GM12873 (cell line): ENCODE measurements at regions not wholly inside any gene's neighbourhood (a gene's known extent, or its start where the extent isn't known, plus 50 kb on each side); places are given as distances from the start of the nearest gene placed in this dataset.

ENCODE experiments used
- CTCF ChIP-seq: IDR thresholded peaks from 2 replicates; pipeline ENCODE4 v1.5.1; 2012; ENCODE audit warnings: low read depth, mild to moderate bottlenecking, moderate library complexity, low read length, control low read depth; ENCODE audit not compliant: insufficient read depth; ENCODE audit errors: missing control alignments

GRCh38 chr12:17076811-17077210 is 470.8 kb upstream of the LMO3 start:
- TF ChIP-seq CTCF: no peak

GRCh38 chr12:17076028-17076744 is 470.2 kb upstream of the LMO3 start:
- no peak for TF ChIP-seq CTCF

- TF ChIP-seq CTCF: no peak
Measured at GRCh38 chr12:17064834-17065233, 458.9 kb upstream of the LMO3 start.

- no peak for TF ChIP-seq CTCF
Measured at GRCh38 chr12:17062267-17063036, 456.5 kb upstream of the LMO3 start.

- TF ChIP-seq CTCF: no peak
Measured at GRCh38 chr12:17060260-17060659, 454.3 kb upstream of the LMO3 start.

GRCh38 chr12:17056546-17056945 is 450.6 kb upstream of the LMO3 start:
- TF ChIP-seq CTCF: no peak

- no peak for TF ChIP-seq CTCF
Measured at GRCh38 chr12:17038923-17039322, 433.0 kb upstream of the LMO3 start.
